K562 (cell line): ENCODE measurements at regions not wholly inside any gene's neighbourhood (a gene's known extent, or its start where the extent isn't known, plus 50 kb on each side); places are given as distances from the start of the nearest gene placed in this dataset.

Experiments used
- ATAC-seq: fragments of 200-7000 bp; cut with Tn5 transposase; 3 replicates; pipeline ENCODE4 v1.9.1; 2020; ENCODE audit warnings: moderate library complexity
- BruUV-seq: library from RNA; stranded (reverse); fragments of 400-500 nt; replicated peaks from 2 replicates; lab custom pipeline; 2021; lab: Mats Ljungman, UMichigan
- CTCF ChIA-PET: fragments of 300-600 bp; formaldehyde crosslinking; extraction: SDS; loops from one replicate; lab custom pipeline; 2021; ENCODE audit warnings: low intra/inter-chr PET ratio; lab: Yijun Ruan, JAX
- POLR2A ChIA-PET: fragments of 300-600, 350-650 bp; sonication (Branson Sonifier 250); formaldehyde crosslinking; extraction: SDS; loops from one replicate; lab custom pipeline; 2021; ENCODE audit warnings: antibody characterized with exemption, inconsistent platforms; lab: Yijun Ruan, JAX
- DNase-seq, 4 experiments: peaks; one replicate each; pipeline versions ENCODE4 v3.0.0 to v3.0.0-alpha.2; 2011 to 2018; ENCODE audit warnings: low spot score in 3 of 4, mixed read lengths in 3 of 4; ENCODE audit errors: extremely low read depth in 1 of 4
- FAIRE-seq: peaks from 2 replicates; lab custom pipeline; 2011; peaks lifted over from hg19 to GRCh38; lab: Jason Lieb, UNC
- H2AFZ ChIP-seq: 2 replicates; pipeline ENCODE4 v1.6.0; 2011; ENCODE audit warnings: low read depth, low read length, control low read depth, inconsistent platforms
- H3K27ac ChIP-seq: fragments of 200-600 bp; 3 replicates; pipeline ENCODE4 v1.8.0; 2011; ENCODE audit warnings: low read depth, mild to moderate bottlenecking, control low read depth, inconsistent platforms, low read length, moderate library complexity, mixed read lengths; ENCODE audit errors: extremely low read depth
- H3K27me3 ChIP-seq, 2 experiments: fragments of 300-600 bp in 1 of 2; 2 replicates in 1 of 2; 3 replicates in 1 of 2; pipeline versions ENCODE4 v1.6.0 to v1.8.0; 2011; ENCODE audit warnings: inconsistent platforms in 2 of 2, low read length in 2 of 2, mild to moderate bottlenecking in 1 of 2, mixed read lengths in 1 of 2, moderate library complexity in 1 of 2; ENCODE audit not compliant: control insufficient read depth in 2 of 2, insufficient read depth in 2 of 2
- H3K36me3 ChIP-seq: fragments of 300-600 bp; 3 replicates; pipeline ENCODE4 v1.8.0; 2011; ENCODE audit warnings: mild to moderate bottlenecking, low read length, inconsistent platforms; ENCODE audit not compliant: control insufficient read depth, insufficient read depth
- H3K4me1 ChIP-seq, 2 experiments: fragments of 200-600 bp in 1 of 2; replicated peaks in 1 of 2; 2 replicates in 1 of 2; 3 replicates in 1 of 2; pipeline versions ENCODE4 v1.5.1 to v1.8.0; 2011; ENCODE audit warnings: inconsistent platforms in 2 of 2, low read length in 2 of 2, mild to moderate bottlenecking in 1 of 2, mixed read lengths in 1 of 2, moderate library complexity in 1 of 2; ENCODE audit not compliant: control insufficient read depth in 2 of 2, insufficient read depth in 2 of 2
- H3K4me2 ChIP-seq: 2 replicates; pipeline ENCODE4 v1.6.1; 2011; ENCODE audit warnings: low read length, control low read depth, inconsistent platforms, mixed read lengths; ENCODE audit not compliant: insufficient read depth
- H3K4me3 ChIP-seq: fragments of 200-600 bp; sonication (generic), shearing (Covaris generic); 2 replicates; pipeline ENCODE4 v1.5.1; 2016; ENCODE audit warnings: control low read depth, inconsistent platforms
- H3K79me2 ChIP-seq: fragments of 200-600 bp; 3 replicates; pipeline ENCODE4 v1.8.0; 2011; ENCODE audit warnings: low read length, inconsistent platforms; ENCODE audit not compliant: control insufficient read depth, insufficient read depth
- H3K9ac ChIP-seq, 2 experiments: 2 replicates each; pipeline versions ENCODE4 v1.6.0 to v1.6.1; 2011; ENCODE audit warnings: low read depth in 2 of 2, low read length in 2 of 2, control low read depth in 1 of 2, inconsistent platforms in 1 of 2, mild to moderate bottlenecking in 1 of 2, mixed read lengths in 1 of 2; ENCODE audit not compliant: insufficient read depth in 1 of 2
- H3K9me1 ChIP-seq: one replicate; pipeline ENCODE4 v1.6.0; 2011; ENCODE audit warnings: inconsistent platforms, mild to moderate bottlenecking, low read length, moderate library complexity; ENCODE audit not compliant: control insufficient read depth, insufficient read depth
- H3K9me3 ChIP-seq: replicated peaks from 2 replicates; pipeline ENCODE4 v1.5.1; 2011; ENCODE audit warnings: low read depth, low read length, inconsistent platforms; ENCODE audit not compliant: control insufficient read depth, insufficient read depth
- H4K20me1 ChIP-seq: replicated peaks from 2 replicates; pipeline ENCODE4 v1.6.1; 2011; ENCODE audit warnings: low read length, inconsistent platforms, mixed read lengths; ENCODE audit not compliant: control insufficient read depth, insufficient read depth
- MAX ChIP-seq: sonication (generic); formaldehyde crosslinking; IDR thresholded peaks from 2 replicates; pipeline ENCODE4 v1.9.0; 2022; ENCODE audit warnings: mild to moderate bottlenecking, missing genetic modification reagents
- TFE3 ChIP-seq: fragments of 450-650 bp; formaldehyde crosslinking; IDR thresholded peaks from 2 replicates; pipeline ENCODE4 v1.4.0; 2020; ENCODE audit warnings: mild to moderate bottlenecking, mixed read lengths
- WGBS: fragments of 100-300 bp; shearing (Covaris generic); methylation state at CpG from one replicate; pipeline ENCODE4 v1.1.6; 2016; ENCODE audit warnings: low coverage, mixed read lengths; ENCODE audit not compliant: insufficient coverage; ENCODE audit errors: missing lambda C conversion rate; 5-methylcytosine and 5-hydroxymethylcytosine counted together
- in situ Hi-C: fragments of 300-500 bp; cut with MboI; formaldehyde crosslinking; loops from 4 replicates; pipeline ENCODE4 v1.15.0; 2018; ENCODE audit warnings: inconsistent platforms, mixed read lengths
- intact Hi-C: fragments of 100-400 bp; cut with micrococcal nuclease; formaldehyde crosslinking; loops from 2 replicates; pipeline ENCODE4 v1.14.2; 2022

GRCh38 chr2:37854676-37855282 is 70.3 kb upstream of the RMDN2 start:
- H3K9ac ChIP-seq: no peak overlapping the region
- no peaks in the 10 kb centered on the region for H3K79me2 ChIP-seq
- no peak overlapping the region for H3K4me3 ChIP-seq
- no peaks in the 10 kb centered on the region for H3K36me3 ChIP-seq
- FAIRE-seq (no peak), DNase-seq (no peak), ATAC-seq (no peak)
- in situ Hi-C loops: no loop called here
- no peaks in the 10 kb centered on the region for H3K9me3 ChIP-seq
- no peak overlapping the region for H3K4me2 ChIP-seq
- ChIA-PET CTCF (no interaction called here), POLR2A (interaction anchor here (0.9 to 1.3 kb wide), 3 partner anchors 8 to 22 kb away, joined by 3 to 5 read pairs (median 4); no protein-coding TSS in a partner anchor)
- peaks cover 5 to 27% of the 10 kb centered on the region in 2 experiments; a peak in 3 of 5 replicates for H3K27me3 ChIP-seq
- H3K9me1 ChIP-seq: no peaks in the 10 kb centered on the region
- H3K4me1 ChIP-seq: no peaks in the 10 kb centered on the region
- 4% methylated on average over 7 of the region's 7 CpGs for WGBS
- no peak overlapping the region for H2AFZ ChIP-seq
- H3K27ac ChIP-seq: no peak overlapping the region
- peak; percentile 60 for TF ChIP-seq TFE3 (CRISPR knock-in tag)
- TF ChIP-seq MAX (CRISPR knock-in tag): no peak
- BruUV-seq: no TSS peak
- intact Hi-C loops: no loop called here
- no peaks in the 10 kb centered on the region for H4K20me1 ChIP-seq
